Thoracic aorta (tissue), 2 donors: ENCODE measurements at regions not wholly inside any gene's neighbourhood (a gene's known extent, or its start where the extent isn't known, plus 50 kb on each side); places are given as distances from the start of the nearest gene placed in this dataset.

Experiments used
- ATAC-seq: fragments of 150-250 bp; one replicate; pipeline ENCODE4 v1.8.0; 2017; ENCODE audit warnings: low read depth; ENCODE audit not compliant: insufficient number of reproducible peaks, low FRiP score
- DNase-seq: peaks from one replicate; pipeline ENCODE4 v3.0.0-alpha.2; 2020; ENCODE audit warnings: low spot score
- H3K27ac ChIP-seq, 2 donors: fragments of 200-600 bp; sonication (generic); 1 replicate in 1 of 2; 2 replicates in 1 of 2; pipeline ENCODE4 v1.5.1; 2016; ENCODE audit warnings: mild to moderate bottlenecking in 2 of 2, moderate library complexity in 2 of 2
- H3K27me3 ChIP-seq: fragments of 200-600 bp; sonication (generic); replicated peaks from 2 replicates; pipeline ENCODE4 v1.6.0; 2016; ENCODE audit warnings: mild to moderate bottlenecking; ENCODE audit not compliant: insufficient read depth
- H3K36me3 ChIP-seq: fragments of 200-600 bp; sonication (generic); one replicate; pipeline ENCODE4 v1.5.1; 2016
- H3K4me1 ChIP-seq, 2 donors: fragments of 200-600 bp; sonication (generic); 1 replicate in 1 of 2; 2 replicates in 1 of 2; pipeline versions ENCODE4 v1.5.1 to v1.6.0; 2016; ENCODE audit warnings: low read depth in 2 of 2, mild to moderate bottlenecking in 1 of 2; ENCODE audit not compliant: control insufficient read depth in 1 of 2
- H3K4me3 ChIP-seq: fragments of 200-600 bp; sonication (generic); 2 replicates; pipeline ENCODE4 v1.5.1; 2016; ENCODE audit warnings: mild to moderate bottlenecking
- H3K9me3 ChIP-seq: fragments of 200-600 bp; sonication (generic); 2 replicates; pipeline ENCODE4 v1.5.1; 2016
- CTCF ChIP-seq: fragments of 200-600 bp; sonication (generic); IDR thresholded peaks from one replicate; pipeline ENCODE4 v1.5.1; 2019; ENCODE audit warnings: antibody characterized with exemption

GRCh38 chr9:31275419-31275818 is 1109.0 kb upstream of the ACO1 start:
- Histone ChIP-seq H3K4me1 (no peaks in the 10 kb centered on the region), H3K4me3 (no peak overlapping the region), H3K9me3 (no peaks in the 10 kb centered on the region), H3K27me3 (no peaks in the 10 kb centered on the region), H3K27ac (no peak overlapping the region), H3K36me3 (no peaks in the 10 kb centered on the region)
- no peak for DNase-seq
- ATAC-seq: no peak
- no peak for TF ChIP-seq CTCF

- no peak overlapping the region for H3K27ac ChIP-seq
- H3K4me1 ChIP-seq: no peaks in the 10 kb centered on the region
- no peak overlapping the region for H3K4me3 ChIP-seq
- no peaks in the 10 kb centered on the region for H3K36me3 ChIP-seq
- H3K9me3 ChIP-seq: no peaks in the 10 kb centered on the region
- ATAC-seq: no peak
- no peaks in the 10 kb centered on the region for H3K27me3 ChIP-seq
- no peak for TF ChIP-seq CTCF
- DNase-seq: no peak
Measured at GRCh38 chr9:31290731-31291130, 1093.7 kb upstream of the ACO1 start.

GRCh38 chr9:31302620-31303418 is 1081.6 kb upstream of the ACO1 start:
- Histone ChIP-seq H3K4me3 (no peak overlapping the region), H3K4me1 (no peaks in the 10 kb centered on the region), H3K27me3 (no peaks in the 10 kb centered on the region), H3K36me3 (no peaks in the 10 kb centered on the region), H3K27ac (no peak overlapping the region), H3K9me3 (no peaks in the 10 kb centered on the region)
- DNase-seq (no peak), ATAC-seq (no peak)
- no peak for TF ChIP-seq CTCF

GRCh38 chr9:31304576-31304975 is 1079.9 kb upstream of the ACO1 start:
- H3K27me3 ChIP-seq: no peaks in the 10 kb centered on the region
- no peak overlapping the region for H3K4me3 ChIP-seq
- H3K4me1 ChIP-seq: no peaks in the 10 kb centered on the region
- ATAC-seq (no peak), DNase-seq (no peak)
- H3K9me3 ChIP-seq: no peaks in the 10 kb centered on the region
- no peak for TF ChIP-seq CTCF
- no peaks in the 10 kb centered on the region for H3K36me3 ChIP-seq
- H3K27ac ChIP-seq: no peak overlapping the region

GRCh38 chr9:31314241-31314640 is 1070.2 kb upstream of the ACO1 start:
- Histone ChIP-seq H3K9me3 (no peaks in the 10 kb centered on the region), H3K4me3 (no peak overlapping the region), H3K4me1 (no peaks in the 10 kb centered on the region), H3K36me3 (no peaks in the 10 kb centered on the region), H3K27me3 (no peaks in the 10 kb centered on the region), H3K27ac (no peak overlapping the region)
- ATAC-seq: no peak
- TF ChIP-seq CTCF: no peak
- DNase-seq: no peak
